Epithelial cell of prostate (primary cell): ENCODE measurements at regions not wholly inside any gene's neighbourhood (a gene's known extent, or its start where the extent isn't known, plus 50 kb on each side); places are given as distances from the start of the nearest gene placed in this dataset.

Experiments used
- DNase-seq: peaks from one replicate; pipeline ENCODE4 v3.0.0-alpha.2; 2011; ENCODE audit warnings: low read depth, low spot score
- H3K27ac ChIP-seq: fragments of 450-650 bp; 2 replicates; pipeline ENCODE4 v1.5.1; 2017; ENCODE audit warnings: mild to moderate bottlenecking

DNA sequence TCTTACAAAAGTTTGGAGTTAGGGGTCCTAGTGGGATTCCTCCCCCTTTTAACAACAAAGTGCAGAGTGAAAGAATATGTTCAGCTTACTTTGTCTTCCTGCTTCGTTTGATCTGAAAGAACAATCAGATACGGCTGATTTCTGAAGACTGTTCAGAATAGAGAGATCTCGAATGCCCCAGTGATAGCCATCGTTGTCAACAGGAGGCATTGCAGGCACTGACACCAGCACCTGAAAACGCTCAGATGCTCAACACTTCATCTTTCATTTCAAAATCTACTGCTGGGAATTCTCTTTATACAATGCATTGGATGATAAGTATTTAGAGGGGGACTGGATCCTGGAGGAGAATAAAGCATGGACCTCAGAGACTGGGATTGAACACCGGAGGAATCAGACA lies 186.3 kb upstream of the TENM3 start:
- DNase-seq = no peak
- no peak overlapping the region for H3K27ac ChIP-seq

DNA sequence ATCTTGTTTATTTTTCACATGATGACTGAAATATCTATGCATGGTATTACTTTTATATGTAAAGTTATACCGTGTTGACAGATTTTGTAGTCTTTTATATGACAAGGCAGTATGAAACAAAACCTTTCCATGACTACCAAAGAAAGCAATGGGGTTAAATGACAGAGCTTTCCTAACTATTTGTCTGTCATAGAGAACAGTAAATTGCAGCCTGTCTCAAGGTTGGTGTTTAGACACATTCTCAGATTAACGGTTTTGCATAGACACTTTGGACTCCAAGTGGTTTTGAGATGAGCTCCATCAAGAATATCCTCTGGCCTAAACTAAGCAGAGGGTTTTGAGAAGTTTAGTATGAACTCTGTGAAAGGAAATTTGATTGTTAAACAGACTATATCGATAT lies 180.7 kb upstream of the TENM3 start:
- H3K27ac ChIP-seq = no peak overlapping the region

DNA sequence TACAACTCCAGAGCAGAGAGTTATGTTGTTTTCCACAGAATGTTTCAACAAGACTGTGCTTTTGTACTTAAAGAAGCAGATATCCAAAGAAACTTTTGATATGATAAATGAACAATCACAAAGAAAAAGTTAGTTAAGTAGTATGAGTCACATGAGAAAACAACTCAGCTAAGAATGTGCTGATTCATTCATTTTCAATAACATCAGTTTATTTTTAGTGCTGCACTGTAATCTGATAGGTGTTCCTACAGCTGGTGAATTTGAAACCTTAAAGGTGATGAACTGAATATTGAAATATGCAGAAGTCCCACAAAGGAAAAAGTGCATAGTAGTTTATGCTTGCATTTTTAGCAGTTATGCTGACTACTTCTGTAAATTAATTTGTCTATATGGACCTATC lies 180.3 kb upstream of the TENM3 start:
- DNase-seq = peak; percentile 31
- no peak overlapping the region for H3K27ac ChIP-seq

More for the DNA sequence above, 180.7 kb upstream of the TENM3 start:
- DNase-seq = no peak

DNA sequence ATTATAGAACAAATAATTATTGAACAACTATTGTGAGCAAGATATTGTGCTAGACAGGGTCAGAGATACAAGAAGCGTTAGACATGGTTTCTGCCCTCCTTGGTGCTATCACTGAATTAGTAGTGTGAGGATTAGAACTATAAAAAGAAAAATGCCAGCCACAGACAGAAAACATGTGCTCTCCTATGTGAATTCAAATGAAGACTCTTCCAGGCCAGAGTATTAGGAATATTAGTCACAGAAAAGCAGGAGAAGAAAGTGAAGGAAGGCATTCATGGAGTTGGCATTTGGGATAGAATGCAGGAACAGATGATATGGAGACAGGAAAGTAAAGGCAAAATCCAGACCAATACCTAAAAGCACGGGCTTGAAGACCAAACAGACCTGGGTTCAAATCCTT lies 179.6 kb upstream of the TENM3 start:
- no peak for DNase-seq
- H3K27ac ChIP-seq = no peak overlapping the region

DNA sequence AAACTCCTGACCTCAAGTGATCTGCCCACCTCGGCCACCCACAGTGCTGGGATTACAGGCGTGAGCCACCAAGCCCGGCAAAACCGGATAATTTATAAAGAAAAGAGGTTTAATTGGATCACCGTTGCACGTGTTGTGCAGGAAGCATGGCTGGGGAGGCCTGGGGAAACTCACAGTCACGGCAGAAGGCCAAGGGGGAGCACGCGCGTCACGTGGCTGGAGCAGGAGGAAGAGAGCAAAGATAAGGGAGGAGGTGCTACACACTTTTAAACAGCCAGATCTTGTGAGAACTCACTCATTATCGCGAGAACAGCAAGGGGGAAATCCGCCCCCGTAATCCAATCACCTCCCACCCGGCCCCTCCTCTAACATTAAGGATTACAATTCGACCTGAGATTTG lies 177.9 kb upstream of the TENM3 start:
- no peak overlapping the region for H3K27ac ChIP-seq
- DNase-seq = no peak

DNA sequence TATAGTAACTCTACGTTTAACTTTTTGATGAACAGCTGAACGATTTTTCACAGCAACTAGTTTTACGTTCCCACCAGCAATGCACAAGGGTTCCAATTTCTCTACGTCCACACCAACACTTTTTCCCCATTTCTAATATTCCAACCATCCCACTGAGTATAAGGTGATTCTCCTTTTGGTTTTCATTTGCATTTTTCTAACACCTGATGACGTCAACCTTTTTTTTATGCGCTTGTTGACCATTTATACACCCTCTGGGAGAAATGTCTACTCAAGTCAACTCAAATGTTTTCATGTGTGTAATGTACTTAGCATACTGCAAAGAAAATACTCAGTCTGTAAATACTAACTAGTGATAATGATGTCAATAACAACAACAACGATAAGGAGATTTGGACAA lies 177.2 kb upstream of the TENM3 start:
- no peak overlapping the region for H3K27ac ChIP-seq
- DNase-seq = no peak

DNA sequence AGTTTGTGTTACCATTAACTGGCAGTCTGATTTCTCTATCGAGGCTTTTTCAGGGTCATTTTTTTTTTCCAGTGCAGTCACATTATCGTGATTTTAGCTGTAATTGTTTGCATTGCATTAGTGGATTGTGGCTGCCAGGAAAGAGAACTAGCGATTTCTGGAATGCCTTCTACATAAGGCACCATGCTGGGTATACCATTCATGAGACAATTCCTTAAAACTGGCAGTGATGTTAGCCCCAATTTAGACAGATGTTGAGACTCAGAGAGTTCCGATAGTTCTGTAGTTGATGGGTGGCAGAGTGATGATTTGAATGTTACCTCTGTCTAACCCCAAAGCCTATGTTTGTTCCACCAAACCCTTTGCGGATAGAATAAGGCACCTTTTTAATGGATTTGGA lies 175.4 kb upstream of the TENM3 start:
- DNase-seq = no peak
- no peak overlapping the region for H3K27ac ChIP-seq

DNA sequence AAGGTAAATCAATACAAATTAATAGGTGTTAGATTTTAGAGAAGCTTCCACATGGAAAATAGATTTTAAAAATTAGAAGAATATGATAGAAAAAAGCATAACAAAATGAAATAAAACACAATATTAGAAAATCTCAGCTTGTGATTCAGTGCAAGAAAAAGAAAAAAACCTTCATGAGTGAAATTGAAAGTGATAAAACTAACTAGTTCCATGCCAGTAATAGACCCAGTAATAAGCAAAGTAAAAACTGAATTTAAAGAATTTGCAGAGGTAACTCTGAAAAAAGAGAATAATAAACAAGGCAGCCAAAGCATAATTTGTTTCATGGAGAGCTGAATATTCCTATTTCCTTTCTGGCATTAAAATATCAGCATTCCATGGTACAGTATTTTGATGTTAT lies 174.3 kb upstream of the TENM3 start:
- DNase-seq = no peak
- H3K27ac ChIP-seq = no peak overlapping the region

DNA sequence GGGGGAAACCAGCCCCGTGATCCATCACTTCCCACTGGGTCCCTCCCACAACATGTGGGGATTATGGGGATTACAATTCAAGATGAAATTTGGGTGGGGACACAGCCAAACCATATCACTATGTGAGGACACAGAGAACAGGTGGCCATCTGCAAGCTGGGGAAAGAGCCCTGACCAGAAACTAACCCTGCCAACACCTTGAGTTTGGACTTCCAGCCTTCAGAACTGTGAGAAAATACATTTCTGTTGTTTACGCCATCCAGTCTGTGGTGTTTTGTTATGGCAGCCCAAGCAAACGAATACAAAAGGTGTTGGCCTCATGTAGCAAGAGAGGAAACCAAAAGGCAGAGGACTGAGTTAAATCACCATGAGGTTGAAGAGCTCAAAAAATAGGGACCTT lies 169.9 kb upstream of the TENM3 start:
- DNase-seq = no peak
- H3K27ac ChIP-seq = no peak overlapping the region

DNA sequence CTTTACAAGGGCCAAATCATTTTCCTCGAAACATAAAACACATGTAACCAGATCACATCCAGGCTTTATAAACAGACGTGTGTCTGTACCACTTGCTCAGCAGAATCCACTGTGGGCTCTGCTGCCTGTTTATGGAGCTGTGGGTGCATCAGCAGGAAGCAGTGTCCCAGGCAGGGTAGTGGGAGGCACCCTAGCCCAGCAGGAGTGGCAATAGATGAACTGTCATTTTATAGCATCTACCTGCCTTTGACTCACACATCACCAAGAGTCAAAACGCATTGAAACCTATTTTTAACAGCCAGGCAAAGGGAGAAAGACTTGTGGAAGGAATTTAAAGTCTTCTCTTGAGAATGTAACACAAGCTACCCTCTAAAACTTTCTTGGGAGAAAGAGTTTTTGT lies 169.1 kb upstream of the TENM3 start:
- no peak for DNase-seq
- no peak overlapping the region for H3K27ac ChIP-seq

DNA sequence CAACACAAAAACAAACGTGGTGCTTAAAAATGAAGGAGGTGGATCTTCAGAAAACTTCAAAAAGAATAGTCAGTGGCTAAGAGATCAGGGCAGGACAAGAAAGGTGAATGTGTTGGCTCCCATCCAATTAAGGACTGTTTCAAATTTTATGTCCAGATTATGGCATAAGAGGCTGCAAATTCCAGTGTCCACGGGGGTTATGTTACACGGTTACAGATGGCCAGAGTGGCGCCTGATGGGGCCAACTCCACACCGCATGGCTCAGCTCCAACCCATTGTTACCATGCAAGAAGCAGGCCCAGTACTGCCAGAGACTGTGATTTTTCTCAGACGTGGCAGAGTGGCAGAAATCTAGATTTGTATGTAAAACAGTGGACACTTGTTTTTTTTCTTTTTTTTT lies 168.4 kb upstream of the TENM3 start:
- DNase-seq = no peak
- H3K27ac ChIP-seq = no peak overlapping the region

DNA sequence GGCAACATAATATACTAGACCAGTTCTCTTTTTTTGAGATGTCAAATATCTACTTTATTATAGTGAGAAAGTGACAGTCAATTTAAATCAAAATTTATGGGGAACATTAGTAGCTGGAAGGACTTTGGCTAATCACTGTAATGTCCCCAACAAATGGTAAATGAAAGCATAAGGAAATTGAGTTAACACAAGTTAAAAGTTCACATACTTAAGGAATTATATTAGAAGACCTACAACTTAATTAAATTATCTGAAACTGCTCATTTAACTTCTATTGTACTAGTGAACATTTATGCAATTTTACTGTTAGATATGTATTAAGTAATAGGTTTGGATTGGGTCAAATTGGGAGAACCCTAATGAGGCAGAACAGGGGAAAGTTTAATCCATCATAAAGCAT lies 160.3 kb upstream of the TENM3 start:
- H3K27ac ChIP-seq = no peak overlapping the region
- no peak for DNase-seq

DNA sequence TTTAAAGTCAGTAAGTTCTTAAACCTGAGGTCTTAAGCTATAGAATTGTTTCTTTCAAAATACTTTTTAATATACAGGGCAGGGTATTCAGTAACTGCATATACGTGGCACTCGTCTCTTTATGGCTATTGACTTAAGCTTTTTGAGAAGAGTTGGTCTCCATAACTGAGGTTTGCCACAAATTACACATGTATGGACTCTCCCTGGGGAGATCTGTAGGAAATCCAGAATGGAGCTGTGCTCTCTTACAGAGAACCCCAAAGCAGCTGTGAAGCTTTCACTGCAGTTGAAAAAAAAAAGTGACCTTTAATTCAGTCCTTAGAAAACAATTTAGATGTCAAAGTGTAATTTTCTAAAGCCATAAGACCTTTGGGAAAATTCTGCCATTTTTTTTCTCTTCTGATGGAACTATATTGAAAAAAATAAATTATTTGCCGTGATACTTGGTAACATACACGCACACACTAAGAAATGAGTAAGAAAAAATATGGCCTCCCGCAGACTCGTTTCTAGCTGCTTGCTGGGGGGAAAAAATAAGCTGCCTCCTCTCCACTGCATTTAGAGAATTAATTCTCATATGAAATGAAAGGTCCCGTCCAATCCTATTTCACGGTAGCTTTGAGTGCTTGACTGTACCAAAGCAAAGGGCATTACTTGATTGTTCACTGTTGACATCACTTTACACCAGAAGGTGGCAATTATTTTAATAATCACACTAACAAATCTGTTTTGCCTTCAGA lies 159.4 kb upstream of the TENM3 start:
- DNase-seq = no peak
- H3K27ac ChIP-seq = no peak overlapping the region

DNA sequence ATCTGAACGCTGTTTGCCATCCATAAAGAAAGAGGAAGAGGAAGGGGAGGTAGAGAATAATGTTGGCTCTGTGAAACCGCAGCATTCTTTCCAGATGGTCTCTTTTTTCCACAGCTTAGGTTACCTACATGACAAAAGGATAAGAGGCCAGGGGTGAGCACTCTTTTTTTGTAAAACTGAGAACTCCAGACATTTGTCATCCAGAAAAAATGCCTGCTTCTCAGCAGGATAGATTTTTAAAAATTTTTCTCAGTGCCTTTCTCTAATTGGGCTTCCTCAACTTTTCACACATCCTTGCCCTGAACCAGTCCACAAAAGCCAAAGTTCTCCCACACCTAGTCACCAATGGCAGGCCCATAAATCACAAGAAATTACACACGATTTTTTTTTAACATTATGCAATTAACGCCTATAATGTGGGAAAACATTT lies 158.1 kb upstream of the TENM3 start:
- H3K27ac ChIP-seq = no peak overlapping the region
- DNase-seq = no peak

DNA sequence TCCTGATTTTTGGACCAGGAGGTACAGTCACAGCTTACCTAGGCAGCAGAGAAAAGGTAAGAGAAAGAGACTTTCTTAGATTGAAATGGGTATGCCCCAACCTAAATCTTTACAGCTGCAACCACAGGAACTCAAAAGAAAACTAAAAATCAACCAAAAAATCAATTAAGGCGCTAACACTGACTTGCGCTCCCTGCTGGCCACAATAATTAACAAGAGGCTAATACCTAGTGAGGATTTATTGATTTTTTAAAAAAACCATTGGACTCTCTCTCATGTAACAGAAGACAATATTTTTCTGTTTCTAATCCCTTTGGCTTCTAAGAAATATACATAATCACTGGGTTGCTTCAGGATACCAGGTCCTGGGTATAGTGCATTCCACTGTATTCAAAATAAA lies 153.9 kb upstream of the TENM3 start:
- no peak overlapping the region for H3K27ac ChIP-seq

DNA sequence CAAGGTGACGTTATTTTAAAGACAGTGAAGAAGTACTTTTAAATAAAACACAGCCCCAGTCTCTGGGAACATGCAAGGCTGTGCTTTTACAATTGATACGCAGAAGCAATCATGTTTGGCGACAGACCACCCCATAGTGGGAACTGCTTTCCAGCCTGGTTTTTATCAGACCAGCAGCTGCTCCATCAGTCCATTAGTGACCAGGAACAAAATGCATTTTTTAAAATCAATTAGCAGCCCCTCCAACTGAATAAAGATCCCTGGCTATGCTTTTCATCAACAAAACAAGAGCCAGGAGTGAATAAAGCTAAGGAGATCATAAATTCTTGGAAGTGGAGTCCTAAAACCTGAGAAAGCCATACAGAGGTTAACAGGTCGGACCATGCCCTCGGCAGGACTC lies 153.0 kb upstream of the TENM3 start:
- DNase-seq = no peak

More for the DNA sequence above, 153.9 kb upstream of the TENM3 start:
- no peak for DNase-seq

DNA sequence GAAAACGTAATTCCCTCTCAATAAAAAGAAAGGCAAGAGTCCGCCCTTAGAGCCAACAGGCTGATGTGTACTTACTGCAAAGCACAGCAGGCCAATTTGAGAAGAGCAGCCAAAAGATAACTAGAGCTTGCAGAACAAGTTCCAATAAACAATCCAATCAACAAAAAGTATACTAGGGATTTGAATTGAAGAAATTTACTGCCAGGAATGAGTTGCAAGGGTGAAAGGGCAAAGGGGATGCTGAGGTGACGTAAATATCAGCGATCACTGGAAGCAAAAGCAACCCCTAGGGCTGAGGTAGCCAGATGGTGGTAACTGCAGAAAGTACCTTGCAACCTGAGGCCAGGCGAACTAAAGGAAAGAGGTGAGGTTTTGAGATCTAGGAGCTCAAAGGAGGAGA lies 152.1 kb upstream of the TENM3 start:
- no peak for DNase-seq
- H3K27ac ChIP-seq = no peak overlapping the region

More for the DNA sequence above, 153.0 kb upstream of the TENM3 start:
- no peak overlapping the region for H3K27ac ChIP-seq

DNA sequence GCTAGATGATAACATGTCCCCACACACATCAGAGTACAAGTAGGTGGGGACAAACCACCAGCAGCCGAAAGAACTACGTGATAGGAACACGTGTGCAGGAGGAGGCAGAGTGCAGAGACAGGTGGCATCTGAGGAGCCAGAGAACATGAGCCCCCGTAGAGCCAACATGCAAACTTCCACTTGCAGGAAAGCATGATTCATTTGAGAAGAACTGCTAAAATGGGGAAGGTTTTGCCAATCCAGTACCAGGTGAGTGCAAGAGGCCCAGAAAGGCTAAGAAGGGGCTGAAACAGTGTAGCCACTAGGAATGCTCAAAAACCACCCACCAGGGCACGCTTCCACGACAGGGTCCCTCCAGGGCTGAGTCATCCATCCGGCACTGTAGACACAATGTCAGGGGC lies 149.8 kb upstream of the TENM3 start:
- H3K27ac ChIP-seq = no peak overlapping the region
- DNase-seq = no peak

DNA sequence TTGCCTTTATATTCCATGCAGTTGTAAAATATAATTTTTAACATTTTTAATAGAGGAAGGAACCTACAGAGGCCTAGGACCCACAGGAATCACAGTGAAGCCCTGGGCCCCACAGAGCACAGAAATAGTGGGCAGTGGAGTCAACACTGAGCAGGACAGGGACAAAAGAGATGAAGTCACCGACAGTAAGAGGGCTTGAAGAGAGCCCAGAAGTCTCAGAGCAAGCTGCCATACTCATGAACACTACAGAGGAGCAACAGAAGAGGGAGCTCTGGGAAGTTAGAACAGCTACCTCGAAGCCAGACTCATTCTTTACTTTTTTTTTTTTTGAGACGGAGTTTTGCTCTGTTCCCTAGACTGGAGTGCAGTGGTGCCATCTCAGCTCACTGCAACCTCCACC lies 149.3 kb upstream of the TENM3 start:
- no peak overlapping the region for H3K27ac ChIP-seq
- no peak for DNase-seq

DNA sequence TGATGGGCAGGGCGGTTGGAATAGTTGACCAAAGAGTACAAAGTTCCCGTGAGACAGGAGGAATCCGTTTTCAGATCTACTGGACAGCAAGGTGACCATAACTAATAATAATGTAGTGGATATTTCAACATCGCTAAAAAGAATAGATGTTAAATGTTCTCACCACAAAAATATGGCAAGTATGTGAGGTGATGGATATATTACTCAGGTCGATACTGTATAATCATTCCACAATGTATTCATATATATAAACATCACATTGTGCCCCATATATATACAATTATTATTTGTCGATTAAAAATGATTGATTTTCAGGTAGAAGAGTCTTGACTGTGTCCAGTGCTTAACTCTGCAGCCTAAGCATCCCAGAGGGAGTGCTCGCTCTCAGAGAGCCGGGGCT lies 141.6 kb upstream of the TENM3 start:
- DNase-seq = no peak
- no peak overlapping the region for H3K27ac ChIP-seq

DNA sequence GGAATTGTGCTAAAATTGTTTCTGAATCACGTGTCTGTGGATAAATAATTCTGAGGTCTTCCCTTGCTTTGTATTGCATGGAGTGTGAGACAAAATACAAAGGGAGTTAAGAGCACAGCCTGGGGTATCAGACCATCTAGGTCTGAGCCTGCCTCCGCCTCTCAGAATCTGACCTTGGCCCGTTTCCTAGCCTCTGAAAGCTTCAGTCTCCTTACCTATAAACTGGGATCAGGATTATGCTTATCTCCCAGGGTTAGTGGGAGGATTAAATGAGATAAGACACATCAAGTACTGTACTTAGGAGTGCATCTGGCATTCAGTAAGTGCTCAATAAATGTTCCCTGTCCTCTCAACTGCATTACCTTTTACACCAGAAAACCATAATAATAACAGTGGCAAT lies 140.6 kb upstream of the TENM3 start:
- no peak for DNase-seq

DNA sequence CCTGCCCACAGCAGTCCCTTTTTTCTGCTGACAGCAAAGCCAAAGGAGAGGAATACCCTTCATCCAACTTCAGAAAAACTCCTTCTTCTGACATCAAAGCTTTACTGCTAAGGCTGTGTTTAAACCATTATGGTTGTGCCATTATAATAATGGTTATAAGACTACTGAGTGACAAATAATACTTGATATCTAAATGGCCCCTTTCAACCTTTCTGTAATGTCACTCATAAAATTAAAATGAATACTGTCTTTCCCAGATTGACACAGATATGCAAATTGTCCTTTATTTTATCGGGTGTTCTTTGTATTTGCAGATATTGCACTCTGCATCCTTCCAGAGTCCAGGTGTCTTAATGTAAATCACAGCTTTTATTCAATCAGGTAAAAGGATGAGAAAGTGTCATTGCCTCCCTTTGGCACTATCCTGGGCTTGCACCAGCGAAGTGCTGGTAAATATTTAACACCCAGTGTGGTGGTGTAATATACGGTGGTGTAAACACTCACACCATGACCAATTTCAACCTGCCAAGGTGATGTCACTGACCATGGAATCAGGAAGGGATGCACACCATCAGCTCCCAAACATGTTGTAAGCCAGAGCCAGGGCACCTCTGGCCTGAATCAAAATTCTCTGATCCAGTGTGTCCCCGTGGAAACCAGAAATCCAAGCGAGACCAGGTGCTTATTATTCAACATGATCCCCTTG lies 139.4 kb upstream of the TENM3 start:
- no peak for DNase-seq
- H3K27ac ChIP-seq = no peak overlapping the region

More for the DNA sequence above, 140.6 kb upstream of the TENM3 start:
- H3K27ac ChIP-seq = no peak overlapping the region
